GM18951 (cell line): ENCODE measurements at regions not wholly inside any gene's neighbourhood (a gene's known extent, or its start where the extent isn't known, plus 50 kb on each side); places are given as distances from the start of the nearest gene placed in this dataset.

Source experiments
- POLR2A ChIP-seq: IDR thresholded peaks from 4 replicates; pipeline ENCODE4 v1.6.1; 2011; ENCODE audit warnings: mild to moderate bottlenecking; ENCODE audit not compliant: insufficient read length, insufficient read depth; ENCODE audit errors: extremely low read depth
- in situ Hi-C: fragments of 300-500 bp; cut with MboI; formaldehyde crosslinking; loops from one replicate; pipeline ENCODE4 v1.12.0; 2022; ENCODE audit warnings: low sequenced_read_pairs, mixed read lengths, inconsistent platforms; ENCODE audit not compliant: unreplicated experiment

- in situ Hi-C loops, result no loop called here
- no peak for TF ChIP-seq POLR2A
Observed at GRCh38 chr6:140046016-140046632, 671.7 kb upstream of the CITED2 start.

DNA sequence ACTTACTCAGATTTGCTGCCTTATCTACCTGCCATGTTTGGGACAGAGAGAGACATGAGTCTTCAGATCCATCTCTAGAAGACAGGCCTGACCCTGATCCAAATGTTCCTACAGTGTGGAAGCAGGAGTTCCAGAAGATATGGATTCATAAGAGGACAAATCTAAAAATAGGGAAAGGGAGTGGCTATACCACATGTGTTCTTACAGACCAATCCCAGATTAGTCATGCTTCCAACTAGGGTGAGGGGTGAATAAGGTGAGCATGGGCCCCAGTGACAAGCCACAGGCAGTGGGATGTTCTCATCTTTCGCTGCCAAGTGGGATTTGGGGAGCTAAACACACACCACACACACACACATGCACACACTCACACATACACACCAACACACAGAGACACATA is 670.7 kb upstream of the CITED2 start:
- in situ Hi-C loops, result no loop called here

GRCh38 chr6:140044626-140045025 is 670.2 kb upstream of the CITED2 start:
- no peak for TF ChIP-seq POLR2A
- in situ Hi-C loops, result no loop called here

More for the DNA sequence above, 670.7 kb upstream of the CITED2 start:
- no peak for TF ChIP-seq POLR2A

GRCh38 chr6:140043762-140044378 is 669.4 kb upstream of the CITED2 start:
- TF ChIP-seq POLR2A, result no peak
- in situ Hi-C loops, result no loop called here

DNA sequence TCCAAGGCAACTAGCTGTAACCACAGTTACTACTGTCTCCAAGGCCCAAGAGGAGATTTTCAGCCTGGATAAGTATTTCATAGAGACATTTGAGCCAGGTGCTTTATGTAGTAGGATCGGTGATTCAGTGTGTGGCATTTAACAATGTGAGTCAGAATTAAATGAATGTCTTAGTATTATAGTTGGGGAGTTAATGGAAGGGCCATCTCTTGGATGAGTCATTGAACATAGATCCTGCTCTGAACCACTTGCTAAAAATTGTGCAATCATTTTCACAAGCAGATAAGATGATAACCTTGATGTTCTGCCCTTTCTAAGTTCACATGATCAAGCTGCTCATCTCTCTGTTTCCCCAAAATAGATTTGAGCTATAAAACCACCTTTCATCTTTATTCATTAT is 668.9 kb upstream of the CITED2 start:
- in situ Hi-C loops, result no loop called here
- no peak for TF ChIP-seq POLR2A

GRCh38 chr6:140041571-140042332 is 667.3 kb upstream of the CITED2 start:
- in situ Hi-C loops, result no loop called here

DNA sequence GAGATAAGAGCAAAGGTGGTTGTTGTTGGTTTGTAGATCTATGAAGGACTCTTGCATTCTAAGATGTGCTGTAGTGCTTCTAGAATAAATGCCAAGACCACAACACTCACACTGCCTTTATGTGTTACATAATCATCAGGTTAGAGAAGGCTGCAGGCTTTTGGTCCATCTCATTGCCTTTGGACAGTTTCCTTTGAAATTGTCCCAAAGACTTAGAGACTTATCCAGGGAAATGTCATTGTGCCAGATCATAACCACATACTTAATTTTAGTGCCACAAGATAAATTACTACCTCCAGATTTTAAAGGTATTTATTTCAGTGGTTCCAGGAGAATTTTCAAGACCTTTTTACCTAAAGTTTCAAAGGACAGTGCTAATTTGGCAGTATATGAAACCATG is 666.6 kb upstream of the CITED2 start:
- no peak for TF ChIP-seq POLR2A
- in situ Hi-C loops, result no loop called here

More at GRCh38 chr6:140041571-140042332, 667.3 kb upstream of the CITED2 start:
- no peak for TF ChIP-seq POLR2A

GRCh38 chr6:140040396-140040795 is 665.9 kb upstream of the CITED2 start:
- in situ Hi-C loops, result no loop called here
- no peak for TF ChIP-seq POLR2A

DNA sequence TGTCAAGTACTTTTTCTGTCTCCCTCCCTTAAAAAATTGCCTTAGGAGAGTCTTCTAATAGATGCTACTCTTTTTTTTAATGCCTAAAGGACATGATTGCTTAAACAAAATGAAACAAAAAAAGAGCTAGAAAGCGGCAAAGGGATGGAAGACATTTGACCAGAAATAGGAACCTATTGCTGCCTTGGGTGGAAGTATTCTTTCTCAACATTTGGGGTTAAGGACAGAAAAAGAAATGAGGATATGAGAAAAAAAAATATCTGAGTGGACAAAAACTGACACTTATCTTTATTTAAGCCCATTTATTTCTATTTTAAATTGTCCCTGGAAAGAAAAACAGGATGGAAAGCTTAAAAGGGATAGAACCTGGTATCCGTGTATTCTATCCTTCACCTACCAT is 664.9 kb upstream of the CITED2 start:
- TF ChIP-seq POLR2A, result no peak
- in situ Hi-C loops, result no loop called here

- in situ Hi-C loops, result no loop called here
- TF ChIP-seq POLR2A, result no peak
Observed at GRCh38 chr6:140036196-140036595, 661.7 kb upstream of the CITED2 start.

DNA sequence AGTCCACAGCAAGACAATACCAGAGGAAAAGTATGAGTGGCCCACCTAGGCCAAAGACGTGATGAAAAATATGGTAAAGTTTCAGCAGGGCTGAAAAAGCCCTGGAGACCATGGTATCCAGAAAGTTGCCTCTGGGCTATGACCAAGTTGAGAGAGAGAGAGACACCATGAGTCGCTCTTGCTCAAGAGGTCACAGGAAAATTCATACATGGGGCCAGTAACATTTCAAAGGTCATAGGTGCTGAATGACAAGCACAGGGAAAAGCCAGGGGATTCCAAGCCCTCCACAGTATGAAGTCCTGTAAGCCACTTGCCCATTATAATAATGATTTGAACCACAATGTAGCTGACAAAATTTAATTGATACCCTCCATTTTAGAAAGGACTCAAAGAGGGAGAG is 657.7 kb upstream of the CITED2 start:
- in situ Hi-C loops, result no loop called here
- TF ChIP-seq POLR2A, result no peak

DNA sequence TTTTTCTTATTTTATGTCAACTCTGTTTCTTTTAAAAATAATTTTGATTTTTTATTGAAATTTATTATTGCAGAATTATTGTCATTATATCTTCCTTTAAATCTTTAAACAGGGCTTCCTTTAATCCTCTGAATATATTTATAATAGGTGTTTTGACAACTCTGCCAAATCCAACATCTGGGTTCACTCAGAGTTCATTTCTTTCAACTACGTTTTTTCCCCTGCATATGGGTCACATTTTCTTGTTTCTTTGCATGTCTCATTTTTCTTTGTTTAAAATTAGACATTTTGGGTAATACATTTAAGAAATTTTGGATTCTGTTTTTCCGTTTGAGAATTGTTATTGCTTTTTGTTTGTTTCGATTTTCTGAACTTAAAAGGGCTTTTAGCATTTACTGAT is 655.1 kb upstream of the CITED2 start:
- no peak for TF ChIP-seq POLR2A
- in situ Hi-C loops, result no loop called here

DNA sequence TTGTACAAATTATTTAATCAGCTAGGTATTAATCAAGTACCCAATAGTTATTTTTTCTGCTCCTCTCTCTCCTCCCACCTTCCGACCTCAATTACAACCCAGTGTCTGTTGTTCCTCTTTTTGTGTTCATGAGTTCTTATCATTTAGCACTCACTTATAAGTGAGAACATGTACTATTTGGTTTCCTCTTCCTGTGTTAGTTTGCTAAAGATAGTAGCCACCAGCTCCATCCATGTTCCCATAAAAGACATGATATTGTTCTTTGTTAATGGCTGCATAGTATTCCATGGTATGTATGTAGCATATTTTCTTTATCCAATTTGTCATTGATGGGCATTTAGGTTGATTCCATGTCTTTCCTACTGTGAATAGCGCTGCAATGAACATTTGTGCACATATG is 652.8 kb upstream of the CITED2 start:
- in situ Hi-C loops, result no loop called here
- TF ChIP-seq POLR2A, result no peak

- in situ Hi-C loops, result no loop called here
- TF ChIP-seq POLR2A, result no peak
Observed at GRCh38 chr6:140026546-140026945, 652.1 kb upstream of the CITED2 start.
